OCI-M1 (cell line): ENCODE measurements at regions not wholly inside any gene's neighbourhood (a gene's known extent, or its start where the extent isn't known, plus 50 kb on each side); places are given as distances from the start of the nearest gene placed in this dataset.

ENCODE experiments used
- DNase-seq: peaks from one replicate; lab custom pipeline; 2025; lab: John Stamatoyannopoulos, UW

- DNase-seq: no peak
These were observed 191.5 kb upstream of the RFC3 start for GRCh38 chr13:33626407-33626806.

DNA sequence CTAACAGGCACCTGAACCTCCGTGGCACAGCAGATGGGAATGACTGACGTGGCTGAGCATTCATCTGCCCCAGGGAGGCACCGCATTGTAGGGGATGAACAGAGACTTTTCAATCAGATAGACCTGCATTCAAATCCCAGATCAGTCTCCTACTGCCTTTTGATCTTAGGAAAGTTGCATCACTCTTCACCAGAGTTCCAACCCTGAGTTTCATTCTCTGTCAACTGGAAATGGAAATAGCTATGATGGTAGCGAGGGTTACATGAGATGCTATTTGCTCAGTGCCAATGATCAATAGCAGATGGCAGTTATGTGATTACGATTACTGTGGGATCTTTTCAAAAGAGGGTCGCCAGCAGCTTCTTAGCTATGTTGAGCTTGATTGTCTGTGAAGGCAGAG is 189.3 kb upstream of the RFC3 start:
- DNase-seq: no peak

GRCh38 chr13:33629605-33630360 is 188.2 kb upstream of the RFC3 start:
- no peak for DNase-seq

GRCh38 chr13:33633701-33634545 is 184.0 kb upstream of the RFC3 start:
- no peak for DNase-seq

DNA sequence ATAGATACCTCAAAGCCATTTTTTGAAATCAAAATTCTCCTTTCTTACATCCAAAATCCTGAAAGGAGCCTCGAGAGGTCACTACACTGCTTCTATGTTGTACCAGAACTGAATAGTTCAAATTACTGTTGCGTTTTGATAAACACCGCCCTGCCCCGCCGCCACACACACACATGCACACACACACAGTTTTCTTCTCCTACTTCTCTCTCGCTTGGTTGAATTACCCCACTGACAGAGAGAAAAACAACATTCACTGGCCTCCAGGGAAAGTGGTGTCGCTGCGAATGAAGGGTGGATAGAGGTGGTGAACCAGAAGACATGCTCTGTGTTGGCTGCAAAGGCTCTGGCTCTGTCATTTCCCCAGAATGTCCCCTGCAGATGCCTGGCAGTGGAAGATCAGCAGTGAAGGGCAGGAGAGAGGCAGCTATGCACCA is 183.4 kb upstream of the RFC3 start:
- peak; percentile 2 for DNase-seq

GRCh38 chr13:33636243-33636642 is 181.7 kb upstream of the RFC3 start:
- no peak for DNase-seq

DNA sequence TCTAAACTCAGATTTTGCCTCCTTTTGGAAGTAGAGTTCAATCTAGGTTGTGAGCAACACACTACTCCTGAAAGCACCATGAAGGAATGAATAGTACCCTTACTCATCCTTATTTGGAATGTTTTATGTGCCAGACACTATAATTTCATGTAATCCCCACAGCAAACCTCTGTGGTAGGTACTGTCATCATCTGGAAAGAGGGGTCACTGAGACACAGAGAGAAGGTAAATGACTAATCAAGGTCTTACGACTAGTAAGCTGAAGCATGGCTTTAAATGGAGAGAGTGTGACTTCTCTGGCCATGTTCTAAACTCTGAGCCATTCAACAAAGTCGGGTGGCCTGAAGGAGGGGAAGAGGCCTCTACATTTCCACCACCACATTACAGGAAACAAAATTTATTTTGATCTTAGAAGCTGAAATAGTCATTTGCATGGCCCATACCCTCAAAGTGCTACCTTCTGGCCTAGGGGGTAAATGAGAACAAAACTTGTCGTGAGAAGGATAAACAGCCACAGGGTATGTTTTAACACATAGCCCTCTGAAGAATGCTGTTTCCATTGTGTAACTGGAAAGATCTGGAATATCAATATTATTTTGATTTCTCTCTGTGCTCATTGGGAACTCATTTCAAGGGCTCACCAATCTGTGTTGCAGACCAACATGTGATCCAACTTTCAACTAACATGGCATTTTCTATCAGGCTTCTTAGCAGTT is 180.8 kb upstream of the RFC3 start:
- DNase-seq: no peak

- DNase-seq: no peak
These were observed 179.8 kb upstream of the RFC3 start for GRCh38 chr13:33637978-33638743.

DNA sequence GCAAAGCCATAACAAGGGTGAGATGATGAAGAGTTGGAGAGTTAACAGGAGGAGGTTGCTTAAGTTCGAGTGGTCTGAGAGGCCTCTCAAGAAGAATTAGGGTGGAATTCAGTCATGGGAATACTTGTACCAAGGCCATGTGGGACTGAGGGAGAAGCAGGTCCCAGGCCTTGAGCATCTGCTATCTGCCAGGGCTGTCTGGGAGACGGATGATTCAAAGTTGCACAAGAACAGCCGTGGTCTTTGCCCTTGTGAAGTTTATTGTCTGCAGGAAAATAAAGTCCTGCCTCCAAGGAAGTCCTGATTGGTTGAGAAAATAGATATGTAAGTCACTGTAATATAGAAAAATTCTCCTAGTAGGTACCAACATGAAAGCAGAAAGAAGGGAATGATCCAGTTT is 178.8 kb upstream of the RFC3 start:
- DNase-seq: no peak

DNA sequence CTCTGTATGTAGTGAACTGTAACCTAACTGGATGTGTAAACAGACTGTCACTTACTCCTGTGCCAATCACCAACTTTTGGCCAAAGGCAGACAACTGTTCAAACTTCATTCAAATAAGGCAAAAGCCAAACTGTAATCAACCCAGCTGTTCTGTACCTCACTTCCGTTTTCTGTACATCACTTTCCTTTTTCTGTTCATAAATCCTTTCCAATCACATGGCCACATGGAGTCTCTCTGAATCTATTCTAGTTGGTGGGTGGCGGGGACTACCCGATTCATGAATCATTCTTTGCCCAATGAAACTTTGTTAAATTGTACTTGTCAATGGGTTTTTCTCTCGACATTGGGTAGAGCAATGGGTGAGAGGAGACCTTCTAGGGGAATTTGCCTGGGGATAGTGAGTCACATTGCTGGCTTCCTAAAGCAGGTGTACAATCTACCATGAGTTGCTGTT is 178.3 kb upstream of the RFC3 start:
- DNase-seq: no peak

- DNase-seq: no peak
These were observed 177.1 kb upstream of the RFC3 start for GRCh38 chr13:33640832-33641231.

DNA sequence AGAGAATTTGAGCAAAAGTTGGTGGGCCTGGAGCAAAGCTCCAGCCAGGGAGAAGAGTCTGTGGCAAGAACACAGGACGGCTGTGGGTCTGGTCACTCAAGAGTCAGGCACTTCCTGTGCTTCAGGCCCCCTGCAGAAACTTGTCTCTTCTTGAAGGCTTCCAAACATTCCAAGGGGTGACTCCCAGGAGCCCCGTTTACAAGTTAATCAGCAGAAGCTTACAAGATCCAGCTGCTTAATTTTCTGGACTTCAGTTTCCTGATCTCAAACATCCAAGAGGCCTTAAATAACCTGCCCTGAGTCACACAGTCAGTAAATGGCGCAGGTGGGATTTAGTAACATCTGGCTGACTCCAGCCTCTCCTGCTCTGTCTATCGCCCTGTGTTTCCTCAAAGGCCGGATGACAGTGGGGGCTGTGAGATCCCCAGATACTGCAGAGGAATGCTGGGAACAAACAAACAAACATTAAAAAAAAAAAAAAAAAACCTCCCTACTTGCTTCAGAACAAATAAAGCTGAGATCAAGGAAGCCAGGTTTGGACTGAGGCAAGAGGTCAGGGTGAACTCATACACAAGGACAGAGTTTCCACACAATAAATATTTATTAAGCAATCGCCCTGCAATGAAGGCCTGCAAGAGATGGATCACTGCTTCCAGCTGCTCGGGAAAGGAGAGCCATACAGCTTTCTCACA is 175.4 kb upstream of the RFC3 start:
- DNase-seq: no peak

DNA sequence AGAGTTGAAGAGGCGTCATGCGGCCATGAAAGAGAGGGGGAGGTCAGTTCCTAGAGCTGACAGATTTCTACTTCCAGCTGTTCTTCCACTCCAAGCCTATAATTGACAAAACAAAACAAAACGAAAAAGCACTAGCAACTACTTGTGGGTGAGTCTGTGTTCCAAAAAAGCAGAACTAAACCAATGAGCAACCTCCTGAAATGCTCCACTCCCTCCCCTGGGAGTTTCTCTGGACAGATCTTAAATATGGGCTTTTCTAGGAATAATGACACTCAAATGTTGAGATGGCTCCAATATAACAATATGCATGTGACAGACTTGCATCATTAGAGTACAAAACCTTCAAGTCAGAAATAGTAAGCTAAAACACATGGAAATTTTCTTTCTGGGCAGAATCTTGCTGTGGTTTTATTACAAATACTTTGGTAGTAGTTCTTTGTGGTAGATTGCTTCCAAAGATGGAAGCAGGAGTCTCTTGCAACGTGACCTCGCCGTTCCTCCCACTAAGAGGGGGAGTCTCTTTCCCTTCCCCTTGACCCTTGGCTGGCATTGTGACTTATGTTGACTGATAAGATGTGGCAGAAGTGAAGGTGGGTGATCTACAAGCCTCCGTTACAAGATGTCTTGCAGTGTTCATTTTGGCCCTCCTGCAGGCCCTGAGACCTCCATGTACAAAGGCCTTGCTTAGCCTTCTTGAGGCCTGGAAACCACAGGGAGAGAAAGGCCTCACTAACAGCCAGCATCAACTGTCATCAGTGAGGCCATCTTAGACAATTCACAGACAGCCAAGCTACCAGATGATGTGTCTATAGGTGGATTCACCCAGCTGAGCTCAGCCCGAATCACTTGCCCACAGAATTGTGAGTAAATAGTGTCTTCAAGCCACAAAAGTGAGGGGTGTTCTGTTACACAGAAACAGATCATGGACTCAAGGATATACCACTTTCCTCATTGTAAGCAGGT is 173.1 kb upstream of the RFC3 start:
- DNase-seq: peak; percentile 89

- DNase-seq: no peak
These were observed 172.1 kb upstream of the RFC3 start for GRCh38 chr13:33645591-33646554.

DNA sequence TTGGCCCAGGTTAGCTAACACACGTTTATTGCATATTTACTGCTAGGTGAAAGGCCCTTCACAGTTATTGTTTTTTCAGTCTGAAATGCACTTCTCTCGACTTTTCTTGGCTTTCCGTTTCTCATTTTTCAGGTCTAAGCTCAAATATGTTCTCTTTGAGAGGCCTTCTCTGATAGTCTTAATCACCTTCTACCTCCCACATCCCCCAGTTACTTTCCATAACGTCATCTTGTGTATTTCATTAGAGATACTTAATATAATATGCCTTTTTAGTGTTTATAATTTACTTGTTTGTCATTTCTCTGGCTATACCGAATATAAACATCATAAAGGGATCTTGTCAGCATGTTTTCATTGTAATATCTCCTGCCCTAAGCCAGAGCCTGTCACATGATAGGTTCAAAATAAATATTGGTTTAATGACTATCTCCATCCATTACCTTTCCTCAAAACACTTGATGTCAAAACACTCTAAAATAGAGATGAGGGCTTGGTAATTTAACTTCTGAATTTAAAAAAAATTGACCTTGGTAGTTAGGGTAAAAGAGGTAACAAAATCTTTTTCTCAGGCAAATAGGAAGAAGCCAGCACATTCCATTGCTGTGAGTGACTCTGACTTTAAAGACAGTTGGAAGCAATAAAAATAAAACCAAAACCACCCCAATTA is 168.6 kb upstream of the RFC3 start:
- DNase-seq: no peak

GRCh38 chr13:33651766-33652165 is 166.2 kb upstream of the RFC3 start:
- no peak for DNase-seq

- no peak for DNase-seq
These were observed 160.7 kb upstream of the RFC3 start for GRCh38 chr13:33657274-33657673.

DNA sequence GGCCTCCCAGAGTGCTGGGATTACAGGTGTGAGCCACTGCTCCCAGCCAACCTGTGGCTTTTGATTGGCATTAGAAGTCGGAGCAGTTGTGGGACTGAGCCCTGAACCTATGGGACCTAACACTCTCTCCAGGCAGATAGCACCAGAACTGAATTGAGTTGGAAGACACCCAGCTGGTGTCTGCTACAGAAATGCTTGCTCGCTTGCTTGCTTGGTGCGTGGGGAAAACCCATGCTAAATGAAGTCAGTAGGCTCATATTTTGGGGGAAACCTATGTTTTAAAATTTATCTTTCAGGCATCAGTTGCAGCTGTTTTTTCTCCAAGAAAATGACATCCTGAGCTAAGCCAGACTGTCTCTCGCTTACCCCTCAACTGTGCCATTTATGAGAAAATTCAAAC is 158.5 kb upstream of the RFC3 start:
- no peak for DNase-seq
